ENCODE measurements at regions not wholly inside any gene's neighbourhood (a gene's known extent, or its start where the extent isn't known, plus 50 kb on each side); places are given as distances from the start of the nearest gene placed in this dataset.
"Not testable (repeated sequence)": the region's sequence is repeated elsewhere in the genome, so short reads cannot be mapped to it uniquely, and the experiment has no call there.

DNA sequence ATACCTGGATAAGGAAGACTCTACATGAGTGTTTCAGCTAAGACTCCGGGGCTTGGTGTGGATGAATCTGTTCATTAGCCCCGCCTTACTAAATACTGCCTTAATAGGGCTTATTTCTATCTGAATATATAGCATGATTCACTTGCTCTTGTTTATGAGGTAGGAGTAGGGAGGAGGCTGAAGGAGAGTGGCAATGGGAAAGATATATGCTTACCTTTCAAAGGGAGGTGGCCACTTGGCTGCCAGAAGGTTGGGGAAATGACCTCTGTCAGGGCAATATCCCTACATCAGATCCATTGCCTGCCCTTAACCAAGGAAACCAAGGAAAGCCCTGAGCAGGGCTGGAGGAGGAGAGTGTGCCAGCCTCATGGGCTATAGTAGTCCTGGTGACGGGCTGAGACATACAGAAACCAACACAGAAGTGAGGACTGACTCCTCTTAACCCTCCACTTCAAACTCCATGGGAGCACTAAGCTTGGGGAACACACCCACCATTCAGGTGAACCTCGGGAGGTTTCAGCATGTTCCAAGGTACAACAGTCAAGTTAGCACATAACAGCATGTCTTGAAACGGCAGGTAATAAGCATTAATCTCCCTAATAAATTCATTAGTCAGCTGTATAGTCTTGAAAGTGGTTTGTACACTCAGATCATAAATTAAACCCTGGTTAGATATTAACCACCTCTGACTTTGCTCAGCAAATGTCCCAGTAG, 80.1 kb downstream of the EOMES start:
- H3K4me3 ChIP-seq (ENCODE audit: low read depth, low read length): no peak overlapping the region
- TF ChIP-seq, protein P1, sequence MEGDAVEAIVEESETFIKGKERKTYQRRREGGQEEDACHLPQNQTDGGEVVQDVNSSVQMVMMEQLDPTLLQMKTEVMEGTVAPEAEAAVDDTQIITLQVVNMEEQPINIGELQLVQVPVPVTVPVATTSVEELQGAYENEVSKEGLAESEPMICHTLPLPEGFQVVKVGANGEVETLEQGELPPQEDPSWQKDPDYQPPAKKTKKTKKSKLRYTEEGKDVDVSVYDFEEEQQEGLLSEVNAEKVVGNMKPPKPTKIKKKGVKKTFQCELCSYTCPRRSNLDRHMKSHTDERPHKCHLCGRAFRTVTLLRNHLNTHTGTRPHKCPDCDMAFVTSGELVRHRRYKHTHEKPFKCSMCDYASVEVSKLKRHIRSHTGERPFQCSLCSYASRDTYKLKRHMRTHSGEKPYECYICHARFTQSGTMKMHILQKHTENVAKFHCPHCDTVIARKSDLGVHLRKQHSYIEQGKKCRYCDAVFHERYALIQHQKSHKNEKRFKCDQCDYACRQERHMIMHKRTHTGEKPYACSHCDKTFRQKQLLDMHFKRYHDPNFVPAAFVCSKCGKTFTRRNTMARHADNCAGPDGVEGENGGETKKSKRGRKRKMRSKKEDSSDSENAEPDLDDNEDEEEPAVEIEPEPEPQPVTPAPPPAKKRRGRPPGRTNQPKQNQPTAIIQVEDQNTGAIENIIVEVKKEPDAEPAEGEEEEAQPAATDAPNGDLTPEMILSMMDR (IDR thresholded peaks at IDR 0.05; ENCODE audit: low read depth, low read length, missing control alignments): no peak
- DNase-seq (ENCODE audit: low read depth): no peak

GRCh38 chr3:27641271-27641800, 80.8 kb downstream of the EOMES start:
- TF ChIP-seq, protein P1 (IDR thresholded peaks at IDR 0.05; ENCODE audit: low read depth, low read length, missing control alignments): no peak
- no peak overlapping the region for H3K4me3 ChIP-seq (ENCODE audit: low read depth, low read length)

GRCh38 chr3:27639271-27639670, 82.9 kb downstream of the EOMES start:
- TF ChIP-seq, protein P1 (IDR thresholded peaks at IDR 0.05; ENCODE audit: low read depth, low read length, missing control alignments): no peak
- no peak overlapping the region for H3K4me3 ChIP-seq (ENCODE audit: low read depth, low read length)
- no peak for DNase-seq (ENCODE audit: low read depth)

More at GRCh38 chr3:27641271-27641800, 80.8 kb downstream of the EOMES start:
- DNase-seq (ENCODE audit: low read depth): no peak

DNA sequence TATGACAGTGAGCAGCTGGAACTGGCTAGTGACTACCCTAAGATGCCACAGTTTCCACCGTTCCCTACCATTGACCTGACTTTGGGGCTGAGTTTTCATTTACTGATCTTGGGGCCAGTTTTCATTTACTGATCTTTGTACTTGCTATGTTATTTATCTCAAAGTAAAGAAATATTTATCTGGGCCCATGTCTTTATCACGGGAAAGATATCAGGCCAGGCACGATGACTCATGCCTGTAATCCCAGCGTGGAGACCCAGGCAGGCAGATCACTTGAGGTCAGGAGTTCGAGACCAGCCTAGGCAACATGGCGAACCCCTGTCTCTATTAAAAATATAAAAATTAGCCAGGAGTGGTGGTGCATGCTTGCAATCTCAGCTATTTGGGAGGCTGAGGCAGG, 83.5 kb downstream of the EOMES start:
- H3K4me3 ChIP-seq (ENCODE audit: low read depth, low read length): no peak overlapping the region
- no peak for DNase-seq (ENCODE audit: low read depth)
- TF ChIP-seq, protein P1 (IDR thresholded peaks at IDR 0.05; ENCODE audit: low read depth, low read length, missing control alignments): no peak

- no peak overlapping the region for H3K4me3 ChIP-seq (ENCODE audit: low read depth, low read length)
- TF ChIP-seq, protein P1 (IDR thresholded peaks at IDR 0.05; ENCODE audit: low read depth, low read length, missing control alignments): no peak
- no peak for DNase-seq (ENCODE audit: low read depth)
These were observed 84.7 kb downstream of the EOMES start for GRCh38 chr3:27637346-27637995.

DNA sequence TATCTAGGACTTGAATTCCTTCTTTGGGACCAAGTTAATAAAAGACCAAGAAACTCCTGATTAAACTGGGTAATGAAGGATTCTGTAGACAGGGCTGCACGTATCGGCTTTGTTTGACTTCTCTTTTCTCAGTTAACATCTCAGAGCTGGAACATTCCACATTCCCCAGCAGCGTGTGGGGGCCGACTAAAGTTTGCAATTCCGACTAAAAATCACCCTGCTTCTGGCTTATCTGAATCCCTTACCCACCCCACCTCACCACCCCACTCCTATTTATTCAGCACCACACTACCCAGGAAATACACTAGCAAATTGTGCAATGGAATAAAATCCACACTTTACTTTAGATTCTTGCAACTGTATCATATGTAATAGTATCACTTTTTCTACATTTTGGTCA, 87.1 kb downstream of the EOMES start:
- DNase-seq (ENCODE audit: low read depth); H3K4me3 ChIP-seq (ENCODE audit: low read depth, low read length): not testable (repeated sequence)

DNA sequence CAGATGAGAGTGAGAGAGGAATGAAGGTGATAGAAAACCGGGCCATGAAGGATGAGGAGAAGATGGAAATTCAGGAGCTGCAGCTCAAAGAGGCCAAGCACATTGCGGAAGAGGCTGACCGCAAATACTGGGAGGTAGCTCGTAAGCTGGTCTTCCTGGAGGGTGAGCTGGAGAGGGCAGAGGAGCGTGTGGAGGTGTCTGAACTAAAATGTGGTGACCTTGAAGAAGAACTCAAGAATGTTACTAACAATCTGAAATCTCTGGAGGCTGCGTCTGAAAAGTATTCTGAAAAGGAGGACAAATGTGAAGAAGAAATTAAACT, 88.9 kb downstream of the EOMES start:
- H3K4me3 ChIP-seq (ENCODE audit: low read depth, low read length): peak overlapping the region; percentile 55
- TF ChIP-seq, protein P1 (IDR thresholded peaks at IDR 0.05; ENCODE audit: low read depth, low read length, missing control alignments): no peak
- no peak for DNase-seq (ENCODE audit: low read depth)

Data from GM12864 (cell line).